RWPE2 (cell line): ENCODE measurements at regions not wholly inside any gene's neighbourhood (a gene's known extent, or its start where the extent isn't known, plus 50 kb on each side); places are given as distances from the start of the nearest gene placed in this dataset.
A peak's percentile ranks its signal among the peaks of the same experiment; 100 is the strongest.

Experiments
- ATAC-seq: fragments of 200-7000 bp; cut with Tn5 transposase; 3 replicates; pipeline ENCODE4 v1.9.1; 2021; ENCODE audit warnings: low read depth
- DNase-seq: peaks from one replicate; pipeline ENCODE4 v3.0.0-alpha.2; 2020; ENCODE audit warnings: low spot score
- H3K27ac ChIP-seq: fragments of 450-650 bp; 2 replicates; pipeline ENCODE4 v1.5.1; 2017; ENCODE audit warnings: mild to moderate bottlenecking; ENCODE audit not compliant: poor library complexity, severe bottlenecking
- H3K27me3 ChIP-seq: fragments of 250-450 bp; sonication (Bioruptor Pico); 2 replicates; pipeline ENCODE4 v1.5.1; 2021; ENCODE audit warnings: mild to moderate bottlenecking, moderate library complexity; ENCODE audit not compliant: insufficient read depth, poor library complexity, severe bottlenecking
- H3K36me3 ChIP-seq: fragments of 250-450 bp; sonication (Bioruptor Pico); 2 replicates; pipeline ENCODE4 v1.5.1; 2020; ENCODE audit warnings: low read depth, mild to moderate bottlenecking, moderate library complexity
- H3K4me1 ChIP-seq: fragments of 250-450 bp; sonication (Bioruptor Pico); 2 replicates; pipeline ENCODE4 v1.5.1; 2021; ENCODE audit warnings: mild to moderate bottlenecking, moderate library complexity; ENCODE audit not compliant: insufficient read depth, poor library complexity, severe bottlenecking
- H3K4me3 ChIP-seq: fragments of 250-450 bp; sonication (Bioruptor Pico); 2 replicates; pipeline ENCODE4 v1.5.1; 2021; ENCODE audit warnings: mild to moderate bottlenecking, moderate library complexity; ENCODE audit not compliant: severe bottlenecking
- H3K9me3 ChIP-seq: fragments of 250-450 bp; sonication (Bioruptor Pico); 2 replicates; pipeline ENCODE4 v1.5.1; 2021; ENCODE audit warnings: mild to moderate bottlenecking, moderate library complexity; ENCODE audit not compliant: severe bottlenecking
- TF ChIP-seq, protein P1 (sequence below): fragments of 450-650 bp; IDR thresholded peaks from one replicate; pipeline ENCODE4 v1.5.1; 2017; ENCODE audit warnings: mild to moderate bottlenecking, moderate library complexity; ENCODE audit not compliant: poor library complexity, severe bottlenecking

DNA sequence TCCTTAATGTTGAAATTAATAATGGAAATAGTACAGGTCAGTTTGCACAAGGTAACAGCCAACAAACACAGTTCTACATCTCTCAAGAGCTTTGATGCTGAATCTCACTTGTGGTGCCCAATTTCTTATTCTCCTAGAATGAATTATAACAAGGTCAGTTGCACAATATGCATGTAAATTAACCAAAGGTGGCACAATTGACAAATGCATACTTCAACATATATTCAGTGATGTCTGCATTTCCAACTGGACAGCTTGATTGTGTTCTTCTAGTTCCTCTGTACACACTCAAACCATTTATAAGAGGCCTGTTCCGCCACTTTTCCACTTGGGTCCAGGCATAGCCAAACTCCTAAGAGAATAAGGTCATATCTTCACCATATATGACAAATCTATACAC is 210.3 kb upstream of the EPHA5 start:
- H3K4me1 ChIP-seq = no peaks in the 10 kb centered on the region
- ATAC-seq (no peak; the same call in 2 of the 3 replicates), DNase-seq (no peak)
- TF ChIP-seq, protein P1, sequence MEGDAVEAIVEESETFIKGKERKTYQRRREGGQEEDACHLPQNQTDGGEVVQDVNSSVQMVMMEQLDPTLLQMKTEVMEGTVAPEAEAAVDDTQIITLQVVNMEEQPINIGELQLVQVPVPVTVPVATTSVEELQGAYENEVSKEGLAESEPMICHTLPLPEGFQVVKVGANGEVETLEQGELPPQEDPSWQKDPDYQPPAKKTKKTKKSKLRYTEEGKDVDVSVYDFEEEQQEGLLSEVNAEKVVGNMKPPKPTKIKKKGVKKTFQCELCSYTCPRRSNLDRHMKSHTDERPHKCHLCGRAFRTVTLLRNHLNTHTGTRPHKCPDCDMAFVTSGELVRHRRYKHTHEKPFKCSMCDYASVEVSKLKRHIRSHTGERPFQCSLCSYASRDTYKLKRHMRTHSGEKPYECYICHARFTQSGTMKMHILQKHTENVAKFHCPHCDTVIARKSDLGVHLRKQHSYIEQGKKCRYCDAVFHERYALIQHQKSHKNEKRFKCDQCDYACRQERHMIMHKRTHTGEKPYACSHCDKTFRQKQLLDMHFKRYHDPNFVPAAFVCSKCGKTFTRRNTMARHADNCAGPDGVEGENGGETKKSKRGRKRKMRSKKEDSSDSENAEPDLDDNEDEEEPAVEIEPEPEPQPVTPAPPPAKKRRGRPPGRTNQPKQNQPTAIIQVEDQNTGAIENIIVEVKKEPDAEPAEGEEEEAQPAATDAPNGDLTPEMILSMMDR = no peak
- no peak overlapping the region for H3K4me3 ChIP-seq
- no peaks in the 10 kb centered on the region for H3K27me3 ChIP-seq
- no peaks in the 10 kb centered on the region for H3K36me3 ChIP-seq
- no peaks in the 10 kb centered on the region for H3K9me3 ChIP-seq
- no peak overlapping the region for H3K27ac ChIP-seq

DNA sequence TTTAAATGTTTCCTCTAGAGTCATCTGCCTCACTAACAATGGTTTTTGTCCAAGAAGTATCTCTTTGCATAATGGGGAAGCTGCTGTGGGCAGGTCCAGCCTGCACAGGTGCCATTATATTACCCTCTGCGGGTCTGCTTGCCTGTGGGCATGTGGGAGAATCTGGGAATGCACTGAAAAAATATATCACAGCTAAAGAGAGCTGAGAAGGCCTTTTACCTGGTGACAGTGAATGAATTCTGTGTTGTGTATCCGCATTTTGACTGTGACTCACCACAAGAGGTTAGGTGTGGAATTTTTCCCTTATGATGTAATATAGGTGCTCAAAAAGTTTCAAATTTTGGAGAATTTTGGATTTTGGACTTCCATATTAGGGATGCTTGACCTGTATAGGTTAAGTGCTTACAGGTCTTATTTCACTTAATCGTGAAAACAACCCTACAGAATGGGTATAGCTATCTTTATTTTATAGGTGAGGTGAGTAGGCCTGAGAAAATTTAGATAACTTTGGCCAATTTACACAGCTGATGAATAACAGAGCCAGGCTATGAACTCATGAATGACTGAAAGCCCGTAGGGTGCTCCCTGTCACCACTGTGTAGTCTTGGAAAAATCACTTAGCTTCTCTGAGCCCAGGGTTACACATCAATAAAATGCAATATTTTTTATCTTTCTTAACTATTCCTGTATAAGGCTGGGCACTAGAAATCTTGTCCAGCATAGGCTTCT is 198.0 kb upstream of the EPHA5 start:
- H3K36me3 ChIP-seq = no peaks in the 10 kb centered on the region
- no peak overlapping the region for H3K27ac ChIP-seq
- H3K4me3 ChIP-seq = no peak overlapping the region
- no peak for ATAC-seq
- TF ChIP-seq, protein P1 = no peak
- H3K27me3 ChIP-seq = no peaks in the 10 kb centered on the region
- H3K4me1 ChIP-seq = no peaks in the 10 kb centered on the region
- no peaks in the 10 kb centered on the region for H3K9me3 ChIP-seq
- DNase-seq = no peak

DNA sequence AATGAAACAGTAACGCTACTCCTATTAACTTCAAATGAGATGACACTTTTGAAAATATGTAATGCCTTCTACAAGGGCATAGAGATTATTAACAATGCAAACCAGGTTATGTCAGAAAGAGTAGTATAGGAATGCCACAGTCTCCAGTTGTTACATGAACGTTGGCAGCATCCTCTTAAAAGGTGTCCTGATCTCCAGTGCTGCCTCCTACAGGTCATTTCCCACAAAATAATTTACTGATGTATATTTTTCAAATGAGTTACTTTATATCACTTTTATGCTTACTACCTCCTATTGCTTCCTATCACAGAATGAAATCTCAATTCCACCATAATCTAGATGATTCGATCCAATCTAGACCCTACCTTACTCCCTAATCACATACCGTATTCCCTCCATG is 195.2 kb upstream of the EPHA5 start:
- TF ChIP-seq, protein P1 = peak; percentile 57
- DNase-seq = no peak
- no peak for ATAC-seq
- H3K27me3 ChIP-seq = no peaks in the 10 kb centered on the region
- no peaks in the 10 kb centered on the region for H3K4me1 ChIP-seq
- no peaks in the 10 kb centered on the region for H3K9me3 ChIP-seq
- no peak overlapping the region for H3K4me3 ChIP-seq
- H3K27ac ChIP-seq = no peak overlapping the region
- H3K36me3 ChIP-seq = no peaks in the 10 kb centered on the region

DNA sequence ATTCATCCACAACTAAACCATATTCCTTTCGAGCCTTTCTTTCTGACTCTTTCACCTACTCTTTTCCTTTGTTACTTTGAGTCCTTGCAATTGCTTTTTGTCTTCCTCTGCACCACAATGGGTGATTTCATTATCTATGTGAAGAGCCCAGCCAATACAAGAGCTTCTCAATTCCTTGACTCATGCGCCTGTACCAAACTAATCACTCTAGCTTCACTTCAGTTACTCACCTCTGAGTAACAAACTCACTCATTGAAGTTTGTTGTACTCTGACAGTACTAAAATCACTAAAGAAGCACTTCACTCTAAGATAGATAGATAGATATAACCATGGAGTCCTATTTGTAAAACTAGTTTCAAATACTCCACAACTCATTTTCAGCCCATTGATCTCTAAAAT is 191.7 kb upstream of the EPHA5 start:
- H3K9me3 ChIP-seq = no peaks in the 10 kb centered on the region
- TF ChIP-seq, protein P1 = no peak
- H3K4me1 ChIP-seq = peaks cover 3% of the 10 kb centered on the region
- H3K27ac ChIP-seq = no peak overlapping the region
- ATAC-seq (no peak), DNase-seq (no peak)
- H3K27me3 ChIP-seq = no peaks in the 10 kb centered on the region
- H3K36me3 ChIP-seq = no peaks in the 10 kb centered on the region
- no peak overlapping the region for H3K4me3 ChIP-seq

DNA sequence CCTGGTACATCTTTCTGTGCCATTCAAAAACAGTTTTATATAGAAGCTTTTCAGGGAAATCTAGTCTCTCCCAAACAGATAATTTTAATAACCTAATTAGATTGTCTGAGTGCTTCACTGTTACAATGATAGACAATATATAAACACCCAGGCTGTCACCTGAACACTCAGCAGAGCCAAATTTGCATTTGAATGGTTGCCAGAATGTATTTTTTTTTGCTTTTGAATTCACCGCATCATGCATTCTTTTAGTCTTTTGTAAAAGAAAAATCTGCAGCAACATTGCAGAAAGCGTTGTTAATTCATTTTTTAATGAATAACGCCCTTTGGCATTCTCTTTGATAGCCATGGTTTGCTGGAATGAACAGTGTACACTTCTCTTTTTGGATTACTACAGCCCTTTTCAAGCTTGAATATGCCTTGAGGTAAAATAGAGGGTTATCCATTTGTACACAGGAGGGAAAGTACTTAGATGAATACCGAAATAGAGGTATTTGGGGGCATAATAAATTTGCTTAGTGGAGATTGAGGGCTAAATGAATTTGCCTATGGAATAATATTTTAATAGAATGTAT is 175.0 kb upstream of the EPHA5 start:
- H3K4me3 ChIP-seq = no peak overlapping the region
- no peak overlapping the region for H3K27ac ChIP-seq
- H3K27me3 ChIP-seq = no peaks in the 10 kb centered on the region
- TF ChIP-seq, protein P1 = no peak
- DNase-seq (no peak), ATAC-seq (no peak)
- no peaks in the 10 kb centered on the region for H3K4me1 ChIP-seq
- H3K36me3 ChIP-seq = no peaks in the 10 kb centered on the region
- no peaks in the 10 kb centered on the region for H3K9me3 ChIP-seq
